Upper lobe of right lung (tissue), 1 donor: ENCODE measurements at regions not wholly inside any gene's neighbourhood (a gene's known extent, or its start where the extent isn't known, plus 50 kb on each side); places are given as distances from the start of the nearest gene placed in this dataset.

Experiments
- ATAC-seq: fragments of 200-7000 bp; cut with Tn5 transposase; one replicate; pipeline ENCODE4 v1.9.1; 2020; ENCODE audit warnings: mild to moderate bottlenecking, moderate library complexity
- DNase-seq: peaks from one replicate; pipeline ENCODE4 v3.0.0-alpha.2; 2020
- H3K27ac ChIP-seq: fragments of 200-600 bp; one replicate; pipeline ENCODE4 v1.8.0; 2022
- H3K27me3 ChIP-seq: fragments of 200-600 bp; one replicate; pipeline ENCODE4 v1.8.0; 2022; ENCODE audit warnings: mild to moderate bottlenecking
- H3K36me3 ChIP-seq: fragments of 200-600 bp; one replicate; pipeline ENCODE4 v1.8.0; 2022
- H3K4me1 ChIP-seq: fragments of 200-600 bp; one replicate; pipeline ENCODE4 v1.8.0; 2022
- H3K4me3 ChIP-seq: fragments of 200-600 bp; one replicate; pipeline ENCODE4 v1.8.0; 2022; ENCODE audit warnings: mild to moderate bottlenecking
- H3K9me3 ChIP-seq: fragments of 200-600 bp; one replicate; pipeline ENCODE4 v1.8.0; 2022
- intact Hi-C: fragments of 100-400 bp; cut with DNase I; formaldehyde crosslinking; loops from one replicate; pipeline ENCODE4 v1.11.0; 2022
- TF ChIP-seq, protein P1 (sequence below): fragments of 200-600 bp; IDR thresholded peaks from one replicate; pipeline ENCODE4 v1.8.0; 2022; ENCODE audit warnings: antibody characterized with exemption
- donor health status: DM: no; HTN: yes; CAD: no; lungs with severe emphysema.

DNA sequence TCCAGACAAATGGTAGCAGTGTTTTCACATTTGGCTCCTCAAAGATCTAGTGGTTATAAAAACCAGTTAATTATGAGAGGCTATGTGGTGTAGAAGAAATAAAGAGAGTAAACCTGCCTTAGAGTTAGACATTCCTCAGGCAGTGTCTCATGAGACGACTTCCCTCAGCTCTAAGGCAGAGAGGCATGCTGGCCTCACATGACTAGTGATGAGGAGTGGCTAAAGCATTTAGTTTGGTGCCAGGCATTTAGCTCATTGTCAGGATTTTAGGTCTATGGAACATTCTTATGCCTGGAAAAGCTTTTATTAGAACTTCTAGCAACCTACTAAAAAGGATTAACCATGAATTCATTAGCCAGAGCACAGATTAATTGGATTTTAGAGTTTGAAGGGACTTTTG, 90.3 kb downstream of the RPRM start:
- H3K27me3 ChIP-seq, result no peaks in the 10 kb centered on the region
- H3K4me3 ChIP-seq, result no peak overlapping the region
- ATAC-seq (no peak), DNase-seq (no peak)
- no peak overlapping the region for H3K27ac ChIP-seq
- TF ChIP-seq, protein P1, sequence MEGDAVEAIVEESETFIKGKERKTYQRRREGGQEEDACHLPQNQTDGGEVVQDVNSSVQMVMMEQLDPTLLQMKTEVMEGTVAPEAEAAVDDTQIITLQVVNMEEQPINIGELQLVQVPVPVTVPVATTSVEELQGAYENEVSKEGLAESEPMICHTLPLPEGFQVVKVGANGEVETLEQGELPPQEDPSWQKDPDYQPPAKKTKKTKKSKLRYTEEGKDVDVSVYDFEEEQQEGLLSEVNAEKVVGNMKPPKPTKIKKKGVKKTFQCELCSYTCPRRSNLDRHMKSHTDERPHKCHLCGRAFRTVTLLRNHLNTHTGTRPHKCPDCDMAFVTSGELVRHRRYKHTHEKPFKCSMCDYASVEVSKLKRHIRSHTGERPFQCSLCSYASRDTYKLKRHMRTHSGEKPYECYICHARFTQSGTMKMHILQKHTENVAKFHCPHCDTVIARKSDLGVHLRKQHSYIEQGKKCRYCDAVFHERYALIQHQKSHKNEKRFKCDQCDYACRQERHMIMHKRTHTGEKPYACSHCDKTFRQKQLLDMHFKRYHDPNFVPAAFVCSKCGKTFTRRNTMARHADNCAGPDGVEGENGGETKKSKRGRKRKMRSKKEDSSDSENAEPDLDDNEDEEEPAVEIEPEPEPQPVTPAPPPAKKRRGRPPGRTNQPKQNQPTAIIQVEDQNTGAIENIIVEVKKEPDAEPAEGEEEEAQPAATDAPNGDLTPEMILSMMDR, result no peak
- intact Hi-C loops, result no loop called here
- no peaks in the 10 kb centered on the region for H3K36me3 ChIP-seq
- no peaks in the 10 kb centered on the region for H3K9me3 ChIP-seq
- H3K4me1 ChIP-seq, result no peaks in the 10 kb centered on the region

DNA sequence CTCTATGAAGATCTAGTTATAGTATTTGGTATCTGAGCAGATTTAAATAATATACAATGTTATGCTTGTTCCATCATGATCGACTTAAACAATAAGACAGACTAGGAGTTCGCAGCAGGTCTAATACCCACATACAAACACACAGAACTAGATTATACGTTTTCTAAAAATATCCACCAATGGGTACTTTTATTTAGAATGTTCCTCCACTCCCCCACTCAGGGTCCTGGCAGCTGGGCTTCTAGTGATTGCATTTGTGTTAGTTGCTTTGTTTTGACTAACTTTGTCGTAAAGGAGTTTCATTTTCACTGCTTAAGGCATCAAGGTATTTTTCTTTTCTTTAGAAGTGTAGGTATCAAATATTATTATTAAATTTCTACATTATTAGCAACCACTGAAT, 91.4 kb downstream of the RPRM start:
- ATAC-seq, result no peak

DNA sequence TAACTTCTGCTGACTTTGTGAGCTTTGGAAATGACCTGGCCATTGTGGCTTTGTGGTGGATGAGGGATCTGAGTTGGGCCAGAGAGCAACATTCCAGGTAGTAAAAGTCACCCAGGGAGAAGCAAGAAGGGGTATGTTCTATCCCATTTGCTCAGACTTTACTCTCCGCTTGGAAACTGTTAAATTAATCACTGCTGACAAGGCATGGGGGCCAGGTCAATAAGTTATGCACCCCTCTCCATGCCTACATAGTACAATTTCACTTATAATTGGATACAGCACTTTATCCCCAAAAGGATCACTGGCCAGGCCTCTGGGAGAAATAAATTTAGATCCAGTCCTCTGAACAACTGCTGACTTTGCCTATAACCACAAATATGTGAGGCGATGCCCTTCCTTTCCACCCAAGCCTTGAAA, 92.1 kb downstream of the RPRM start:
- no peaks in the 10 kb centered on the region for H3K4me1 ChIP-seq

More for the DNA sequence above, 91.4 kb downstream of the RPRM start:
- no peaks in the 10 kb centered on the region for H3K4me1 ChIP-seq
- intact Hi-C loops, result no loop called here
- no peaks in the 10 kb centered on the region for H3K27me3 ChIP-seq
- no peak for DNase-seq
- no peak overlapping the region for H3K27ac ChIP-seq
- H3K4me3 ChIP-seq, result no peak overlapping the region
- H3K9me3 ChIP-seq, result no peaks in the 10 kb centered on the region
- no peaks in the 10 kb centered on the region for H3K36me3 ChIP-seq
- TF ChIP-seq, protein P1, result no peak

DNA sequence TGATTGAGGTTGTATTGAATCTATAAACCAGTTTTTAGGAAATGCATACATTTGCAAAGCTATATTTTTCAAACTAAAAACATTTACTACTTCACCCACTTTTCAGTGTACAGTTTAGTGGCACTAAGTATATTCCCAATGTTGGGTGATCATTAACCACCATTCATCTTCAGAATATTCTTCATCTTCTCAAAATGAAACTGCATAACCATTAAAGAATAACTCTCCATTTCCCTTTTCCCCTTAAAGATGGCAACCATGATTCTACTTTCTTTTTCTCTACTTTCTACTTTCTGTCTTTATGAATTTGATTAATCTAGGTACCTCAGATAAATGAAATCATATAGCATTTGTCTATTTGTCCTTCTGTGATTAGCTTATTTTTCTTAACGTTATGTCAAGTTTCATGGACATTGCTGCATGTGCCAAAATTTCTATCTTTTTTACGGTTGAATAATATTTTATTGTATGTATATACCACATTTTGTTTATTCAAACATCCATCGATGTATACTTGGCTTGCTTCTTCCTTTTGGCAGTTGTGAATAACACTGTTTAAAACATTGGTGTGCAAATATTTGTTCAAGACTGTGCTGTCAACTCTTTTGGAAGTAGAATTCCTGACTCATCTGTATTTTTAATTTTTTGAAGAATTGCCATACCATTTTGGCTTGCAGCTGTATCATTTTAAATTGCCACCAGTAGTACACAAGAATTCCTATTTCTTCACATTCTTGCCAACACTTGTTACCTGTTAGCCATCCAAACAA, 104.9 kb downstream of the RPRM start:
- H3K27me3 ChIP-seq, result no peaks in the 10 kb centered on the region
- H3K27ac ChIP-seq, result no peak overlapping the region
- ATAC-seq (no peak), DNase-seq (no peak)
- no peaks in the 10 kb centered on the region for H3K36me3 ChIP-seq
- H3K4me3 ChIP-seq, result no peak overlapping the region
- intact Hi-C loops, result no loop called here
- H3K9me3 ChIP-seq, result no peaks in the 10 kb centered on the region
- no peaks in the 10 kb centered on the region for H3K4me1 ChIP-seq
- TF ChIP-seq, protein P1, result no peak

More for the DNA sequence above, 92.1 kb downstream of the RPRM start:
- no peak for ATAC-seq
- H3K9me3 ChIP-seq, result no peaks in the 10 kb centered on the region
- H3K36me3 ChIP-seq, result no peaks in the 10 kb centered on the region
- no peak overlapping the region for H3K4me3 ChIP-seq
- TF ChIP-seq, protein P1, result no peak
- intact Hi-C loops, result no loop called here
- no peaks in the 10 kb centered on the region for H3K27me3 ChIP-seq
- H3K27ac ChIP-seq, result no peak overlapping the region
- DNase-seq, result no peak

DNA sequence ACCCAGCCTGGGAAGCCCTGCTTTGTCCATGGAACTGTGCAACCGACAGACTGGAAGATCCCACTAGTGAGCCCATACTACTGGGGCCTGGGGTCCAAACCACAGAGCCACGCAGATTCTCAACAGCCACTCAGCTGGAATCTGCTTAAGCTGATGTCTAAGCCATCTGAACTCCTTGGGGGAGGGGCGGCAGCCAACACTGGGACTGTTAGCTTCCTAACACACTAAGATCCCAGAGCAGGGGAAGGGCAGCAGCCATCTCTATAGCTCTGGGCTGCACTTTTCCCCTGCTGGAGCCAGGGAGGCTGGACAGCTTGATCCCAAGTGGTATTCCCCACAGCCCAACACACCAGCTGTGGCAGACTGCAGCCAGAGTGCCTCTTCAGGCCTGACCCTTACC, 118.3 kb downstream of the RPRM start:
- intact Hi-C loops, result no loop called here
- no peak overlapping the region for H3K4me3 ChIP-seq
- ATAC-seq (no peak), DNase-seq (no peak)
- TF ChIP-seq, protein P1, result no peak
- no peak overlapping the region for H3K27ac ChIP-seq
- H3K9me3 ChIP-seq, result no peaks in the 10 kb centered on the region
- H3K4me1 ChIP-seq, result no peaks in the 10 kb centered on the region
- H3K27me3 ChIP-seq, result no peaks in the 10 kb centered on the region
- no peaks in the 10 kb centered on the region for H3K36me3 ChIP-seq
